ENCODE measurements at regions not wholly inside any gene's neighbourhood (a gene's known extent, or its start where the extent isn't known, plus 50 kb on each side); places are given as distances from the start of the nearest gene placed in this dataset.

GRCh38 chr5:97714424-97714823, 531.4 kb upstream of the RIOK2 start:
- ATAC-seq (no peak), DNase-seq (no peak)
- H3K27ac ChIP-seq, result no peak overlapping the region
- no peaks in the 10 kb centered on the region for H3K27me3 ChIP-seq (ENCODE audit: low read depth)
- no peaks in the 10 kb centered on the region for H3K36me3 ChIP-seq
- no peaks in the 10 kb centered on the region for H3K9me3 ChIP-seq
- H3K4me3 ChIP-seq, result no peak overlapping the region
- no peaks in the 10 kb centered on the region for H3K4me1 ChIP-seq
- intact Hi-C loops (cut with DNase I), result no loop called here
- no peak for TF ChIP-seq CTCF (IDR thresholded peaks at IDR 0.05)

DNA sequence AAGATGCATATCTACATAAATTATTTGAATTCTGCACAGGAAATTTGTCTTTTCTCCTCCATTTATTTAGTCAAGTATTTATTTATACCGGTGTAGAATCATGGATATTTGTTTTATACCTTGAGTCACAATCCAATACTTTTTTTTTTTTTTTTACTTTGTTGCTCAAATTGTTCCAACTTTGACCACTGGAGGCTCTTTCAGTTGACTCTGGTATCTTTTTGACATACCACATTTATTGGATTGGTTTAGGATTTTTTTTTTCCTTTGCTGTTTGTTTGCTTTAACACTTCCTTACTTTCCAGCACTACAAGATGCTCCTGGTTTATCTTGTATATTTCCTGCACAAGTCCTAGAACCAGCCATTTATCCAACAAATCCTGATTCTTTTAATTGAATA, 543.1 kb upstream of the RIOK2 start:
- H3K9me3 ChIP-seq, result no peaks in the 10 kb centered on the region
- intact Hi-C loops (cut with DNase I), result no loop called here
- H3K4me1 ChIP-seq, result no peaks in the 10 kb centered on the region
- DNase-seq (no peak), ATAC-seq (no peak)
- no peak overlapping the region for H3K4me3 ChIP-seq
- TF ChIP-seq CTCF (IDR thresholded peaks at IDR 0.05), result no peak
- H3K27me3 ChIP-seq (ENCODE audit: low read depth), result no peaks in the 10 kb centered on the region
- H3K36me3 ChIP-seq, result no peaks in the 10 kb centered on the region
- no peak overlapping the region for H3K27ac ChIP-seq

GRCh38 chr5:97728920-97729319, 545.9 kb upstream of the RIOK2 start:
- no peak for ATAC-seq
- H3K36me3 ChIP-seq, result no peaks in the 10 kb centered on the region
- no peak for TF ChIP-seq CTCF (IDR thresholded peaks at IDR 0.05)
- no peaks in the 10 kb centered on the region for H3K9me3 ChIP-seq
- no peaks in the 10 kb centered on the region for H3K27me3 ChIP-seq (ENCODE audit: low read depth)
- H3K27ac ChIP-seq, result no peak overlapping the region
- no peak for DNase-seq
- H3K4me3 ChIP-seq, result no peak overlapping the region
- no peaks in the 10 kb centered on the region for H3K4me1 ChIP-seq
- intact Hi-C loops (cut with DNase I), result no loop called here

GRCh38 chr5:97729938-97730337, 546.9 kb upstream of the RIOK2 start:
- no peaks in the 10 kb centered on the region for H3K9me3 ChIP-seq
- ATAC-seq (no peak), DNase-seq (no peak)
- no peak overlapping the region for H3K27ac ChIP-seq
- no peak for TF ChIP-seq CTCF (IDR thresholded peaks at IDR 0.05)
- no peak overlapping the region for H3K4me3 ChIP-seq
- no peaks in the 10 kb centered on the region for H3K27me3 ChIP-seq (ENCODE audit: low read depth)
- no peaks in the 10 kb centered on the region for H3K36me3 ChIP-seq
- intact Hi-C loops (cut with DNase I), result no loop called here
- no peaks in the 10 kb centered on the region for H3K4me1 ChIP-seq

- no peaks in the 10 kb centered on the region for H3K4me1 ChIP-seq
- H3K27ac ChIP-seq, result no peak overlapping the region
- no peaks in the 10 kb centered on the region for H3K27me3 ChIP-seq (ENCODE audit: low read depth)
- no peak for DNase-seq
- intact Hi-C loops (cut with DNase I), result no loop called here
- no peak overlapping the region for H3K4me3 ChIP-seq
- no peaks in the 10 kb centered on the region for H3K36me3 ChIP-seq
- TF ChIP-seq CTCF (IDR thresholded peaks at IDR 0.05), result no peak
- H3K9me3 ChIP-seq, result no peaks in the 10 kb centered on the region
- no peak for ATAC-seq
These were observed 552.2 kb upstream of the RIOK2 start for GRCh38 chr5:97735209-97735608.

GRCh38 chr5:97737608-97738007, 554.6 kb upstream of the RIOK2 start:
- intact Hi-C loops (cut with DNase I), result no loop called here

More at GRCh38 chr5:97737608-97738007, 554.6 kb upstream of the RIOK2 start:
- no peaks in the 10 kb centered on the region for H3K4me1 ChIP-seq
- H3K27me3 ChIP-seq (ENCODE audit: low read depth), result no peaks in the 10 kb centered on the region
- H3K36me3 ChIP-seq, result no peaks in the 10 kb centered on the region
- DNase-seq, result no peak
- TF ChIP-seq CTCF (IDR thresholded peaks at IDR 0.05), result no peak
- no peaks in the 10 kb centered on the region for H3K9me3 ChIP-seq
- ATAC-seq, result no peak
- no peak overlapping the region for H3K27ac ChIP-seq
- H3K4me3 ChIP-seq, result no peak overlapping the region

All from lower lobe of right lung (tissue), 2 donors.